Osteoblast (primary cell): ENCODE measurements at regions not wholly inside any gene's neighbourhood (a gene's known extent, or its start where the extent isn't known, plus 50 kb on each side); places are given as distances from the start of the nearest gene placed in this dataset.

Experiments
- DNase-seq: peaks from one replicate; pipeline ENCODE4 v3.0.0; 2011; ENCODE audit warnings: low spot score, mixed read lengths; ENCODE audit not compliant: insufficient read length; ENCODE audit errors: missing footprints
- H2AFZ ChIP-seq: 2 replicates; pipeline ENCODE4 v1.6.0; 2011; ENCODE audit warnings: mild to moderate bottlenecking, low read length
- H3K27ac ChIP-seq: 2 replicates; pipeline ENCODE4 v1.5.1; 2011; ENCODE audit warnings: mild to moderate bottlenecking, low read depth, low read length, moderate library complexity
- H3K27me3 ChIP-seq: 2 replicates; pipeline ENCODE4 v1.6.0; 2012; ENCODE audit warnings: mild to moderate bottlenecking, control low read depth, inconsistent platforms, low read length, moderate library complexity; ENCODE audit not compliant: insufficient read depth
- H3K36me3 ChIP-seq: 2 replicates; pipeline ENCODE4 v1.5.1; 2011; ENCODE audit warnings: mild to moderate bottlenecking, low read length, control low read depth, moderate library complexity; ENCODE audit not compliant: insufficient read depth
- H3K4me1 ChIP-seq: 2 replicates; pipeline ENCODE4 v1.5.1; 2011; ENCODE audit warnings: mild to moderate bottlenecking, low read length, control low read depth, moderate library complexity; ENCODE audit not compliant: insufficient read depth
- H3K4me2 ChIP-seq: 2 replicates; pipeline ENCODE4 v1.6.0; 2011; ENCODE audit warnings: mild to moderate bottlenecking, low read length; ENCODE audit not compliant: insufficient read depth
- H3K4me3 ChIP-seq: fragments of 200-600 bp; sonication (generic); 3 replicates; pipeline ENCODE4 v1.5.1; 2012; ENCODE audit warnings: mild to moderate bottlenecking, low read length, inconsistent platforms; ENCODE audit not compliant: insufficient read depth
- H3K79me2 ChIP-seq: 2 replicates; pipeline ENCODE4 v1.6.0; 2012; ENCODE audit warnings: mild to moderate bottlenecking, low read length, control low read depth, inconsistent platforms; ENCODE audit not compliant: insufficient read depth
- H3K9me3 ChIP-seq: 2 replicates; pipeline ENCODE4 v1.5.1; 2011; ENCODE audit warnings: low read depth, low read length, control low read depth
- H4K20me1 ChIP-seq: 2 replicates; pipeline ENCODE4 v1.6.0; 2012; ENCODE audit warnings: mild to moderate bottlenecking, low read length, control low read depth; ENCODE audit not compliant: insufficient read depth
- TF ChIP-seq, protein P1 (sequence below): IDR thresholded peaks from 2 replicates; pipeline ENCODE4 v1.5.1; 2011; ENCODE audit warnings: mild to moderate bottlenecking, low read depth, low read length, moderate library complexity; ENCODE audit errors: extremely low read depth

- TF ChIP-seq, protein P1, sequence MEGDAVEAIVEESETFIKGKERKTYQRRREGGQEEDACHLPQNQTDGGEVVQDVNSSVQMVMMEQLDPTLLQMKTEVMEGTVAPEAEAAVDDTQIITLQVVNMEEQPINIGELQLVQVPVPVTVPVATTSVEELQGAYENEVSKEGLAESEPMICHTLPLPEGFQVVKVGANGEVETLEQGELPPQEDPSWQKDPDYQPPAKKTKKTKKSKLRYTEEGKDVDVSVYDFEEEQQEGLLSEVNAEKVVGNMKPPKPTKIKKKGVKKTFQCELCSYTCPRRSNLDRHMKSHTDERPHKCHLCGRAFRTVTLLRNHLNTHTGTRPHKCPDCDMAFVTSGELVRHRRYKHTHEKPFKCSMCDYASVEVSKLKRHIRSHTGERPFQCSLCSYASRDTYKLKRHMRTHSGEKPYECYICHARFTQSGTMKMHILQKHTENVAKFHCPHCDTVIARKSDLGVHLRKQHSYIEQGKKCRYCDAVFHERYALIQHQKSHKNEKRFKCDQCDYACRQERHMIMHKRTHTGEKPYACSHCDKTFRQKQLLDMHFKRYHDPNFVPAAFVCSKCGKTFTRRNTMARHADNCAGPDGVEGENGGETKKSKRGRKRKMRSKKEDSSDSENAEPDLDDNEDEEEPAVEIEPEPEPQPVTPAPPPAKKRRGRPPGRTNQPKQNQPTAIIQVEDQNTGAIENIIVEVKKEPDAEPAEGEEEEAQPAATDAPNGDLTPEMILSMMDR, result no peak
- Histone ChIP-seq H3K9me3 (no peaks in the 10 kb centered on the region), H3K27ac (no peak overlapping the region), H2AFZ (no peak overlapping the region), H3K27me3 (no peaks in the 10 kb centered on the region), H3K4me2 (no peak overlapping the region), H3K4me3 (no peak overlapping the region), H3K4me1 (peaks cover 30% of the 10 kb centered on the region), H3K79me2 (no peaks in the 10 kb centered on the region), H4K20me1 (no peaks in the 10 kb centered on the region), H3K36me3 (no peaks in the 10 kb centered on the region)
- no peak for DNase-seq
Observed at GRCh38 chr3:14252321-14253021, 73.9 kb downstream of the LSM3 start.

- TF ChIP-seq, protein P1, result no peak
- DNase-seq, result peak; percentile 59
- no peak overlapping the region for H3K27ac ChIP-seq
- H3K79me2 ChIP-seq, result no peaks in the 10 kb centered on the region
- H3K4me2 ChIP-seq, result no peak overlapping the region
- no peak overlapping the region for H2AFZ ChIP-seq
- no peaks in the 10 kb centered on the region for H4K20me1 ChIP-seq
- H3K4me1 ChIP-seq, result peaks cover 30% of the 10 kb centered on the region
- H3K36me3 ChIP-seq, result no peaks in the 10 kb centered on the region
- no peaks in the 10 kb centered on the region for H3K27me3 ChIP-seq
- H3K9me3 ChIP-seq, result no peaks in the 10 kb centered on the region
- H3K4me3 ChIP-seq, result no peak overlapping the region
Observed at GRCh38 chr3:14253022-14253706, 74.5 kb downstream of the LSM3 start.

- TF ChIP-seq, protein P1, result no peak
- H3K4me3 ChIP-seq, result no peak overlapping the region
- no peaks in the 10 kb centered on the region for H3K79me2 ChIP-seq
- H3K4me2 ChIP-seq, result no peak overlapping the region
- H3K4me1 ChIP-seq, result peaks cover 24% of the 10 kb centered on the region
- H3K27ac ChIP-seq, result no peak overlapping the region
- no peak overlapping the region for H2AFZ ChIP-seq
- no peaks in the 10 kb centered on the region for H3K9me3 ChIP-seq
- no peaks in the 10 kb centered on the region for H4K20me1 ChIP-seq
- H3K27me3 ChIP-seq, result no peaks in the 10 kb centered on the region
- no peaks in the 10 kb centered on the region for H3K36me3 ChIP-seq
- peak; percentile 30 for DNase-seq
Observed at GRCh38 chr3:14253707-14254382, 75.2 kb downstream of the LSM3 start.
